SK-N-SH (cell line): ENCODE measurements at regions not wholly inside any gene's neighbourhood (a gene's known extent, or its start where the extent isn't known, plus 50 kb on each side); places are given as distances from the start of the nearest gene placed in this dataset.

ENCODE experiments used
- PBX3 ChIP-seq: IDR thresholded peaks from 2 replicates; pipeline ENCODE4; 2012
- POLR2AphosphoS5 ChIP-seq: IDR thresholded peaks from 2 replicates; pipeline ENCODE4 v1.6.1; 2012; ENCODE audit warnings: low read depth, low read length

DNA sequence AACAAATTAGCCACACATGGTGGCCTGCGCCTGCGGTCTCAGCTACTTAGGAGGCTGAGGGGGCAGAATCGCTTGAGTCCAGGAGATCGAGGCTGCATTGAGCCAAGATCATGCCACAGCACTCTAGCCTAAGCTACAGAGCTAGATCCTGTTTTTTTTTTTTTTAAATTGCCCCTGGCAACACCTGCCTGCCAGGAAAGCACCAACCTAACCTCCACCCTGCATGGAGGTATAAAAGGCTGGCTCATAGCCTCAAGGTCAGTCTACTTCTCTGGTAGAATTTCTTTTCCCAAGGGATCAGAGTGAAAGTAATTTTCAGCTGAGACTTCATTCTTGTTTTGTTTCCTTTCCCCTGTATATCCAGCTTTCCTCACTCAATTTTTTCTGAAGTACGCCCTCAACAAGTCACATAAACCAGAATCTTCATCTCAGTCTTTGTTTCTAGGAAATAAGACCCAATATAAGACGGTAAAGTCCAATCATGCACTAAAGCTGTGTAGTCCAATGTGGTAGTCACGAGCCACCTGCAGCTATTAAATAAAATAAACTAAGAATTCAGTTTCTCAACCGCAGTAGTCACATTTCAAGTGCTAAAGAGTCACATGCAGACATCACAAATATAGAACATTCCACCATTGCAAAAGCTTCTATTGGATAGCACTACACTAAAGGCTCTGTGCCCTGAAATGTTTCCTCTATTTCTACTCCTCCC is 113.3 kb downstream of the HPGD start:
- TF ChIP-seq PBX3 (no peak), POLR2AphosphoS5 (no peak)
